Smooth muscle cell (in vitro differentiated cells): ENCODE measurements at regions not wholly inside any gene's neighbourhood (a gene's known extent, or its start where the extent isn't known, plus 50 kb on each side); places are given as distances from the start of the nearest gene placed in this dataset.
"Not testable (repeated sequence)": the region's sequence is repeated elsewhere in the genome, so short reads cannot be mapped to it uniquely, and the experiment has no call there.

ENCODE experiments used
- DNase-seq: peaks from one replicate; lab custom pipeline; 2025; ENCODE audit not compliant: unreplicated experiment; lab: John Stamatoyannopoulos, UW
- H2AFZ ChIP-seq: fragments of 200-600 bp; sonication (generic); 2 replicates; pipeline ENCODE4 v1.6.0; 2016; ENCODE audit warnings: antibody characterized with exemption, low read depth, mild to moderate bottlenecking
- H3F3A ChIP-seq: fragments of 200-600 bp; sonication (generic); 2 replicates; pipeline ENCODE4 v1.6.0; 2017; ENCODE audit warnings: antibody characterized with exemption, low read depth
- H3K27ac ChIP-seq: fragments of 200-600 bp; sonication (generic); 2 replicates; pipeline ENCODE4 v1.5.1; 2016; ENCODE audit warnings: low read depth, mild to moderate bottlenecking
- H3K27me3 ChIP-seq: fragments of 200-600 bp; sonication (generic); 2 replicates; pipeline ENCODE4 v1.6.1; 2016; ENCODE audit warnings: low read depth, mild to moderate bottlenecking
- H3K36me3 ChIP-seq: fragments of 200-600 bp; sonication (generic); 2 replicates; pipeline ENCODE4 v1.5.1; 2016; ENCODE audit warnings: low read depth
- H3K4me1 ChIP-seq: fragments of 200-600 bp; sonication (generic); 2 replicates; pipeline ENCODE4 v1.5.1; 2016; ENCODE audit warnings: low read depth
- H3K4me2 ChIP-seq: fragments of 200-600 bp; sonication (generic); 2 replicates; pipeline ENCODE4 v1.6.0; 2016; ENCODE audit warnings: mild to moderate bottlenecking
- H3K4me3 ChIP-seq: fragments of 200-600 bp; sonication (generic); 2 replicates; pipeline ENCODE4 v1.5.1; 2016; ENCODE audit warnings: mild to moderate bottlenecking
- H3K79me2 ChIP-seq: fragments of 200-600 bp; sonication (generic); 2 replicates; pipeline ENCODE4 v1.6.0; 2016; ENCODE audit warnings: low read depth, mild to moderate bottlenecking
- H3K9ac ChIP-seq: fragments of 200-600 bp; sonication (generic); 2 replicates; pipeline ENCODE4 v1.6.0; 2016; ENCODE audit warnings: low read depth
- H3K9me3 ChIP-seq: fragments of 200-600 bp; sonication (generic); replicated peaks from 2 replicates; pipeline ENCODE4 v1.5.1; 2016; ENCODE audit warnings: low read depth
- H4K20me1 ChIP-seq: fragments of 200-600 bp; sonication (generic); 2 replicates; pipeline ENCODE4 v1.6.0; 2016; ENCODE audit warnings: low read depth
- WGBS: methylation state at CpG from one replicate; pipeline ENCODE4 v1.1.7; 2016; ENCODE audit warnings: low lambda C conversion rate; 5-methylcytosine and 5-hydroxymethylcytosine counted together
- TF ChIP-seq, protein P1 (sequence below): fragments of 200-600 bp; sonication (generic); IDR thresholded peaks from 2 replicates; pipeline ENCODE4 v1.5.1; 2017; ENCODE audit warnings: borderline replicate concordance, mild to moderate bottlenecking, antibody characterized with exemption; ENCODE audit not compliant: insufficient read depth, poor library complexity, severe bottlenecking

DNA sequence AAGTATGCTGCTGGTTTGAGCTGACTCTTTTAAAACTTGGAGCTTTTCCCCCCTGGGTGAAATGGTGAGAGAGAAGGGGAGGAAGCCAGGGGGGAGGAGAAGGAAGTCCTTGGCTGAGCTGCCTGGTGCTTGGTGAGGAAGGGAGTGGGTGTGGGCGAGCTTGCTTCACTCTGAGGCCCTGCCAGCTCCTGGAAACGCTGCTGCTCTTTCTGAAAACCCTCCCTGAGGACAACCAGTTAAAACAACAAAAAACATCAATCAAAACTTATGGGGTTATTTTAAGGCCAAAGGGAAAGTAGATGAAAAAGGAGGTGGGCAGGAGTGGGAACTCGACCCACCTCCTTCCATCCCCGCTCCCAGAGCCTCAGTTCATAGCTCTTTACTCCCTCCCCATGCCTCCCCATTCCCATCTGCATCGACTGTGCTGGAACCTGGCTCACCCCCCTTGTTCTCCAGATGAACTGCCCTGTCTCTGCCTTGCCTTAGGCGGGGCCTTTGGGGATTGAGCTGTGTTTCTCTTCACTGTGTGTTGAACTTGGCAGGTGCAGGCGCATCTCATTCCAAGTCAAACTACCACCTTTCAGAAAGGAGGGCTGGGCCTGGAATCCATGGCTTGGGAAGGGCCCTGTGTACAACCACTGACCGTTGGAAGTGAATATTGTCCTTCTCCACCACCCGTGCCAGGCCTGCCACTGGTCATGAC, 166.1 kb downstream of the ZNF621 start:
- Histone ChIP-seq H3F3A (no peaks in the 10 kb centered on the region), H3K27ac (no peak overlapping the region), H3K4me3 (no peak overlapping the region), H3K27me3 (no peaks in the 10 kb centered on the region), H3K4me2 (no peak overlapping the region), H3K9ac (no peak overlapping the region), H2AFZ (no peak overlapping the region), H3K79me2 (no peaks in the 10 kb centered on the region), H4K20me1 (no peaks in the 10 kb centered on the region), H3K9me3 (no peaks in the 10 kb centered on the region), H3K36me3 (no peaks in the 10 kb centered on the region), H3K4me1 (no peaks in the 10 kb centered on the region)
- 77% methylated on average over 9 of the region's 9 CpGs for WGBS
- TF ChIP-seq, protein P1, sequence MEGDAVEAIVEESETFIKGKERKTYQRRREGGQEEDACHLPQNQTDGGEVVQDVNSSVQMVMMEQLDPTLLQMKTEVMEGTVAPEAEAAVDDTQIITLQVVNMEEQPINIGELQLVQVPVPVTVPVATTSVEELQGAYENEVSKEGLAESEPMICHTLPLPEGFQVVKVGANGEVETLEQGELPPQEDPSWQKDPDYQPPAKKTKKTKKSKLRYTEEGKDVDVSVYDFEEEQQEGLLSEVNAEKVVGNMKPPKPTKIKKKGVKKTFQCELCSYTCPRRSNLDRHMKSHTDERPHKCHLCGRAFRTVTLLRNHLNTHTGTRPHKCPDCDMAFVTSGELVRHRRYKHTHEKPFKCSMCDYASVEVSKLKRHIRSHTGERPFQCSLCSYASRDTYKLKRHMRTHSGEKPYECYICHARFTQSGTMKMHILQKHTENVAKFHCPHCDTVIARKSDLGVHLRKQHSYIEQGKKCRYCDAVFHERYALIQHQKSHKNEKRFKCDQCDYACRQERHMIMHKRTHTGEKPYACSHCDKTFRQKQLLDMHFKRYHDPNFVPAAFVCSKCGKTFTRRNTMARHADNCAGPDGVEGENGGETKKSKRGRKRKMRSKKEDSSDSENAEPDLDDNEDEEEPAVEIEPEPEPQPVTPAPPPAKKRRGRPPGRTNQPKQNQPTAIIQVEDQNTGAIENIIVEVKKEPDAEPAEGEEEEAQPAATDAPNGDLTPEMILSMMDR = no peak
- DNase-seq = no peak

DNA sequence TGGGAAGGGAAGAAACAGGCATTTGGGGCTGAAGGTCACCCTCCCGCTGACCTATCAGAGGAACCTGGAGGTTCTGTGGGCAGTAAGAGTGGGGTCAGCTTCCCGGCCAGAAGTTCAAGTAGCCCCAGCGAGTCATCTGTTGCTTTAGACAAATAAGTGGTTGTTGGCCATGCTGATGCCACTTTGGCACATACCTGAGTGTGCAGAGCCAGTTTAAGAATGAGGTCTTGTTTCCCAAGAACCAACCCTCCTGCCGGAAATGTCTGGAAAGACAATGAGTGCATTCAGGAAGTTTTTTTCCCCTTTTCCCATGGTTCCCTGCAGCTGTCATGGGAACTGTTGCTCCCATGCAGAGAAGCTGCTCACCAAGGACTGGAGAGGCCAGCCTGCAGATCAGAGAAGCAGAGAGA, 166.7 kb downstream of the ZNF621 start:
- DNase-seq = no peak
- H3K79me2 ChIP-seq = no peaks in the 10 kb centered on the region
- no peaks in the 10 kb centered on the region for H3K9me3 ChIP-seq
- no peak overlapping the region for H3K9ac ChIP-seq
- no peaks in the 10 kb centered on the region for H3F3A ChIP-seq
- no peaks in the 10 kb centered on the region for H3K4me1 ChIP-seq
- no peak overlapping the region for H3K4me3 ChIP-seq
- H3K27ac ChIP-seq = no peak overlapping the region
- no peaks in the 10 kb centered on the region for H3K27me3 ChIP-seq
- no peak overlapping the region for H3K4me2 ChIP-seq
- H3K36me3 ChIP-seq = no peaks in the 10 kb centered on the region
- no peaks in the 10 kb centered on the region for H4K20me1 ChIP-seq
- H2AFZ ChIP-seq = no peak overlapping the region
- WGBS = 93% methylated on average over 4 of the region's 4 CpGs
- TF ChIP-seq, protein P1 = no peak

DNA sequence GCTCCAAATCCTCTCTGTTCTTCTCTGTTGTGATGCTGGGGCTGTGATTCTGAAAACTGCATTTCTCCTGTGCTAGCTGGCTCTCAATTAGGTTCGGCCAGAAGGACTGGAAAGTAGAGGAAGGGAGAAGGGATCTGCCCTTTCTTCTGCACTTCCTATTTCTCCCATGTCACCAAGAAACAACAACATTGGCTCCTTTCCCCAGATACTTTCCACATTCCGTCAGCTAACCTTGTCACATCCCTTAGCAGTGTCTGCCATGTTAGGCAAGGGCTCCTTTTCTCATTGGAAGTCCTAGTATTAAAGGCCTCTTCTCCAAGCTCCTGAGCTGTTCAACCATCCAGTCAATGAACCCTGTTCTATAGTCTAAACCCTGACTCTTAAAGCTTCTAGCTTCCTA, 171.1 kb downstream of the ZNF621 start:
- TF ChIP-seq, protein P1 = no peak
- Histone ChIP-seq H3K79me2 (no peaks in the 10 kb centered on the region), H3K36me3 (no peaks in the 10 kb centered on the region), H3K9me3 (no peaks in the 10 kb centered on the region), H3K4me3 (no peak overlapping the region), H3K4me1 (no peaks in the 10 kb centered on the region), H3K27ac (no peak overlapping the region), H4K20me1 (no peaks in the 10 kb centered on the region), H2AFZ (no peak overlapping the region), H3K9ac (no peak overlapping the region), H3K27me3 (no peaks in the 10 kb centered on the region), H3K4me2 (no peak overlapping the region), H3F3A (no peaks in the 10 kb centered on the region)
- no peak for DNase-seq
- WGBS = 90% methylated on average over 2 of the region's 2 CpGs

DNA sequence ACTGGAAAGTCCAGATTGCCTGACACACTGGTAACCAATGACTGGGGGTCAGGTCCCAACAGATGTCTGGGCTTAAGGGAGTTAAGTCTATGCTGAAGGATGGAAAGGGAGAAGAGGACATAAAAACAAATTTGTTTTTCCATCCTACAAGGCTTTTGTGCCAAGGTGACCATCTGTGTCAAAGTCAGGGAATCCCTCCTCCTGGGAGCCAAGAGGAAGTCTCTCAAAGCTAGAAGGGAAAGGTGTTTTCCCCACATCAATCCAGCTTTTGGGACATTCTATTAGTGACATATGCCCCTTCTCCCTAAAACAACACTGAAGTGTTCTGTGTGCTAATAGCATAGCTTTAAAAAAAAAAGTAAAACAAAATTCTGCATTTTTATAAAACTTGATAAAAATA, 173.9 kb downstream of the ZNF621 start:
- not testable (repeated sequence) for H3K9ac ChIP-seq, H3K4me2 ChIP-seq, H4K20me1 ChIP-seq, H3K36me3 ChIP-seq, H2AFZ ChIP-seq, H3K27ac ChIP-seq, DNase-seq, H3K4me3 ChIP-seq, H3K79me2 ChIP-seq, H3F3A ChIP-seq, H3K4me1 ChIP-seq, H3K27me3 ChIP-seq, H3K9me3 ChIP-seq
